Adrenal gland (tissue), 9 donors: ENCODE measurements at regions not wholly inside any gene's neighbourhood (a gene's known extent, or its start where the extent isn't known, plus 50 kb on each side); places are given as distances from the start of the nearest gene placed in this dataset.

ENCODE experiments used
- DNase-seq, 7 donors: peaks; one replicate each; pipeline ENCODE4 v3.0.0-alpha.2; 2019 to 2020
- H3K27ac ChIP-seq, 5 donors: fragments of 200-600 bp; sonication (generic) in 4 of 5; 1 replicate in 3 of 5; 2 replicates in 2 of 5; pipeline versions ENCODE4 v1.5.1 to v1.8.0; 2016 to 2020; ENCODE audit warnings: mild to moderate bottlenecking in 1 of 5
- H3K27me3 ChIP-seq: fragments of 200-600 bp; 2 replicates; pipeline ENCODE4 v1.8.0; 2021
- H3K36me3 ChIP-seq, 2 donors: fragments of 200-600 bp; replicated peaks in 1 of 2; 1 replicate in 1 of 2; 2 replicates in 1 of 2; pipeline versions ENCODE4 v1.5.1 to v1.8.0; 2018 to 2022
- H3K4me1 ChIP-seq, 2 donors: fragments of 200-600 bp; replicated peaks in 1 of 2; 1 replicate in 1 of 2; 2 replicates in 1 of 2; pipeline versions ENCODE4 v1.5.1 to v1.8.0; 2018 to 2021
- H3K4me3 ChIP-seq, 4 donors: fragments of 200-600 bp; sonication (generic) in 3 of 4; one replicate each; pipeline ENCODE4 v1.5.1; 2016 to 2018
- H3K9me3 ChIP-seq, 3 donors: fragments of 200-600 bp; sonication (generic) in 1 of 3; replicated peaks in 1 of 3; 1 replicate in 2 of 3; 2 replicates in 1 of 3; pipeline versions ENCODE4 v1.5.1 to v1.8.0; 2016 to 2021
- POLR2A ChIP-seq, 2 donors: fragments of 450-650 bp; IDR thresholded peaks; one replicate each; pipeline ENCODE4 v1.6.1; 2017; ENCODE audit warnings: antibody characterized with exemption in 2 of 2, mild to moderate bottlenecking in 2 of 2, moderate library complexity in 1 of 2
- WGBS, 4 donors: extraction: QIAGEN DNeasy Blood & Tissue Kit in 2 of 4; methylation state at CpG; one replicate each; pipeline versions ENCODE4 v1.1.5 to v1.1.7; 2013 to 2017; 5-methylcytosine and 5-hydroxymethylcytosine counted together
- intact Hi-C, 2 donors: fragments of 100-400 bp; cut with DNase I; formaldehyde crosslinking; loops; one replicate each; pipeline versions ENCODE4 v1.14.1 to v1.15.0; 2022 to 2023
- TF ChIP-seq, protein P1 (sequence below), 6 experiments: fragments of 450-650 bp in 4 of 6; fragments of 200-600 bp in 2 of 6; sonication (generic) in 1 of 6; IDR thresholded peaks; 1 replicate in 5 of 6; 2 replicates in 1 of 6; pipeline versions ENCODE4 v1.5.1 to v1.8.0; 2016 to 2021; ENCODE audit warnings: antibody characterized with exemption in 6 of 6, mild to moderate bottlenecking in 2 of 6, moderate library complexity in 1 of 6
- donor health status: healthy with polysubstance abuse.
- donor health status: Bipolar disorder and iron deficiency.
- donor health status: DM: yes; HTN: yes; CAD: no.
- donor health status: DM: no; HTN: no; CAD: no.
- donor health status: DM: no; HTN: no; CAD: no.

DNA sequence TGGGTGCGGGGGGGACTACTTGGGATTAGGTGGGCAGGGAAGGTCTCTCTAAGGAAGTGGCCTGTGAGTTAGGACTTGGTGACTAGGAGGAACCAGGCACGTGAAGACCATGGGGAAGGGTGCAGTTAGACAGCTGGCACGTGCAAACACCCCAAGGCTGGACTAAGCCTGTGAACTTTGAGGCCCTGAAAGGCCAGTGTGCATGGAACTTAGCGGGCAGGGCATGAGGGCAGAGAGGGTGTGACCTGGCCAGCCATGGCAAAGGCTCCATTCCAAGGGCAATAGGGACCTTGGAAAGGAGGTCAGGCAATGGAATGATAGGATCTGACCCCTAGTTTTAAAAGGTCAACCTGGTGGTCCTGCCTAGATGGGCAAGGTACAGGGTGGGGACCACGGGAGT, 158.4 kb upstream of the PCBD1 start:
- no peak for TF ChIP-seq POLR2A (IDR thresholded peaks at IDR 0.05)
- TF ChIP-seq, protein P1, sequence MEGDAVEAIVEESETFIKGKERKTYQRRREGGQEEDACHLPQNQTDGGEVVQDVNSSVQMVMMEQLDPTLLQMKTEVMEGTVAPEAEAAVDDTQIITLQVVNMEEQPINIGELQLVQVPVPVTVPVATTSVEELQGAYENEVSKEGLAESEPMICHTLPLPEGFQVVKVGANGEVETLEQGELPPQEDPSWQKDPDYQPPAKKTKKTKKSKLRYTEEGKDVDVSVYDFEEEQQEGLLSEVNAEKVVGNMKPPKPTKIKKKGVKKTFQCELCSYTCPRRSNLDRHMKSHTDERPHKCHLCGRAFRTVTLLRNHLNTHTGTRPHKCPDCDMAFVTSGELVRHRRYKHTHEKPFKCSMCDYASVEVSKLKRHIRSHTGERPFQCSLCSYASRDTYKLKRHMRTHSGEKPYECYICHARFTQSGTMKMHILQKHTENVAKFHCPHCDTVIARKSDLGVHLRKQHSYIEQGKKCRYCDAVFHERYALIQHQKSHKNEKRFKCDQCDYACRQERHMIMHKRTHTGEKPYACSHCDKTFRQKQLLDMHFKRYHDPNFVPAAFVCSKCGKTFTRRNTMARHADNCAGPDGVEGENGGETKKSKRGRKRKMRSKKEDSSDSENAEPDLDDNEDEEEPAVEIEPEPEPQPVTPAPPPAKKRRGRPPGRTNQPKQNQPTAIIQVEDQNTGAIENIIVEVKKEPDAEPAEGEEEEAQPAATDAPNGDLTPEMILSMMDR (IDR thresholded peaks at IDR 0.05) = no peak
- H3K4me1 ChIP-seq = no peaks in the 10 kb centered on the region
- 82 to 93% (median 89%) methylated on average over 5 of the region's 5 CpGs for WGBS, 4 donors
- intact Hi-C loops = no loop called here
- no peak for DNase-seq
- no peaks in the 10 kb centered on the region for H3K9me3 ChIP-seq
- no peak overlapping the region for H3K4me3 ChIP-seq
- H3K36me3 ChIP-seq = no peaks in the 10 kb centered on the region
- no peak overlapping the region for H3K27ac ChIP-seq
- no peaks in the 10 kb centered on the region for H3K27me3 ChIP-seq

DNA sequence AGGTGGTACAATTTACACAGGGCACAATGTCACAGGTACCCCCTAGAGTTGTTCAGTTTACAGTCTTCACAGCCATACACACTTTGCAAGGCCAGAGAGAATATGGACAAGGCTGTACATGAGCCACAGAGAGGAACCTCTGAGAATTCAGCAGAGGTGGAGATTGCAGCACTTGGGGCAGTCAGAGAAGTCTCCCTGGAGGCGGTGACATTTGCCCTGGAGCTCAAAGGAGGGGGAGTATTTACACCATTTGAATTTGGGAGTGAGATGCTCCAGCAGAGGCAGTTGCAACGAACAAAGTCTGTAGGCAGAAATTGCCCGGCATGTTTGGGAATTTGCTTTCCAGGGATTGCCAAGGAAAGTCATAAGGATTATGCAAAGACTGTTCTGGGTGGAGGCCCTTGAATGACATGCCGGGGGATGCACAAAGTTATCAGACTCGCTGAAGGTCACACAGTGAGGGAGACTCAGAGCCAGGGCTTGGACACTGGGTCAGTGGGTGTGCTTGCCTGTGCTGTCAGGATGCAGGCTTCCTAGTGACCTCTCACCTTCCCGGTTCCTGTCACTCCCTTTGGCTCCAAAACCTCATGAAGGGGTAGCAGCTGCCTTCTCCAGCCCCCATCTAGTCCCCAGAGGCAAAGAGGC, 160.7 kb upstream of the PCBD1 start:
- no peaks in the 10 kb centered on the region for H3K36me3 ChIP-seq
- 62 to 75% (median 69%) methylated on average over 5 to 6 of the region's 6 CpGs for WGBS, 4 donors
- intact Hi-C loops = no loop called here
- no peak overlapping the region for H3K4me3 ChIP-seq
- TF ChIP-seq, protein P1 (IDR thresholded peaks at IDR 0.05) = no peak
- no peak for TF ChIP-seq POLR2A (IDR thresholded peaks at IDR 0.05)
- DNase-seq = no peak
- H3K4me1 ChIP-seq = peaks cover 0 to 6% of the 10 kb centered on the region in 2 donors
- H3K27ac ChIP-seq = no peak overlapping the region
- H3K27me3 ChIP-seq = no peaks in the 10 kb centered on the region
- no peaks in the 10 kb centered on the region for H3K9me3 ChIP-seq

DNA sequence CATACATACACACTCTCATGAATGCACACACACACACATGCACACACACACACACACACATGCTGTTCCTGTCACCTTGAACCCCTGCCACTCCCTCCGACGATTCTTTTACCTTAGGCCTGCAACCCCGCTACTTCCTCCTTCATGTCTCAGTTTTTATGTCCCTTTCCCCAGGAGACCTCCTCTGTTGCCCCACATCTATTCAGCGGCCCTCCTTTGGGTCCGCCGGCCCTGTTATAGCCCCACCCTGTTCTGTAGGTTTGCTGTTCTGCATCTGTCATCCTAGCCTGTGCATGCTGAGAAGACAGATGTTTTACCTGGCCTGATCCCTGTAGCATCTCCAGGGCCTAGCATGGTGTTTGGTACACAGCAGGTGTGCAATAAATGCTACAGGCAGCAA, 161.6 kb upstream of the PCBD1 start:
- DNase-seq = no peak
- Histone ChIP-seq H3K27ac (no peak overlapping the region), H3K36me3 (no peaks in the 10 kb centered on the region), H3K9me3 (no peaks in the 10 kb centered on the region), H3K27me3 (no peaks in the 10 kb centered on the region), H3K4me3 (no peak overlapping the region), H3K4me1 (peaks cover 0 to 6% of the 10 kb centered on the region in 2 donors)
- intact Hi-C loops = no loop called here
- TF ChIP-seq, protein P1 (IDR thresholded peaks at IDR 0.05) = no peak
- TF ChIP-seq POLR2A (IDR thresholded peaks at IDR 0.05) = no peak
- 87 to 95% (median 90%) methylated on average over 6 of the region's 6 CpGs for WGBS, 4 donors

DNA sequence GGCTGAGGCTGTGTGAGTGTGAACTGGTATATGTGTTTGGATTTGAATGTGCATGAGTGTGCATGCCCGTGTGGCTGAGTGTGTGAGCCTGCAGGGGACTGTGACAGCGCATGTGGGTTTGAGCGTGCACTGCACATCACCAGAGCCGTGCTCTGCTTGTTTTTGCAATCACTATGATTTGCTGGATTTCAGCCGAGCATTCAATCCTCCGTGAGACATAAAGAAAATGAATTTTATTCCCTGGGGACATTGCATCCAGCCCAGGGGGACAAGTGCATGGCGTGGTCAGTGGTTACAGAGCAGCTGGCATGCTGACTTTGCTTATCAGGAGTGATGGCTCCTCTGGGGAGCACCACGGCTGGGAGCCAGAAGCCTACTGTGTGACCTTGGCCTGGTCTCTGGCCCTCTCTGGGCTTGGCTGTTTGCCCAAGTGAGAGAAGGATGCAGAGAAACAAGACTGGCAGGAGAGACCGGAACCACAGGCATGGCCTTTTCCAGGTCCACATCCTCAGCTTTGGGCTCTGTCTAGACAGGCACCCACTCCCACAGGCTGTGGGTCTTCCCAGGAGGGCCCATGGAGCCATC, 160.2 kb upstream of the UNC5B start:
- peak; percentile 28 to 72 (median 65) for DNase-seq
- peaks cover 0 to 6% of the 10 kb centered on the region in 2 donors for H3K4me1 ChIP-seq
- WGBS, 4 donors = 39 to 66% (median 53%) methylated on average over 9 of the region's 9 CpGs
- H3K27me3 ChIP-seq = no peaks in the 10 kb centered on the region
- H3K9me3 ChIP-seq = no peaks in the 10 kb centered on the region
- no peak for TF ChIP-seq POLR2A (IDR thresholded peaks at IDR 0.05)
- TF ChIP-seq, protein P1 (IDR thresholded peaks at IDR 0.05) = no peak
- H3K36me3 ChIP-seq = no peaks in the 10 kb centered on the region
- intact Hi-C loops = no loop called here
- H3K27ac ChIP-seq = no peak overlapping the region
- no peak overlapping the region for H3K4me3 ChIP-seq
